ENCODE measurements at regions not wholly inside any gene's neighbourhood (a gene's known extent, or its start where the extent isn't known, plus 50 kb on each side); places are given as distances from the start of the nearest gene placed in this dataset.

- no peak for ATAC-seq
- intact Hi-C loops (cut with DNase I): no loop called here
- H3K36me3 ChIP-seq: no peaks in the 10 kb centered on the region
Observed at GRCh38 chr1:182121787-182122186, 60.3 kb upstream of the ZNF648 start.

GRCh38 chr1:182120411-182121258 lies 59.1 kb upstream of the ZNF648 start:
- TF ChIP-seq CTCF (IDR thresholded peaks at IDR 0.05): no peak
- intact Hi-C loops (cut with DNase I): no loop called here
- Histone ChIP-seq H3K27ac (peak overlapping the region; percentile 39), H3K9me3 (no peaks in the 10 kb centered on the region), H3K36me3 (no peaks in the 10 kb centered on the region), H3K27me3 (ENCODE audit: low read depth) (no peaks in the 10 kb centered on the region), H3K4me3 (no peak overlapping the region), H3K4me1 (peaks cover 13% of the 10 kb centered on the region)
- ATAC-seq (peak; percentile 87 to 92), DNase-seq (peak; percentile 62)

More at GRCh38 chr1:182121787-182122186, 60.3 kb upstream of the ZNF648 start:
- H3K4me1 ChIP-seq: peaks cover 13% of the 10 kb centered on the region
- no peak for DNase-seq
- no peak for TF ChIP-seq CTCF (IDR thresholded peaks at IDR 0.05)
- H3K27ac ChIP-seq: no peak overlapping the region
- no peaks in the 10 kb centered on the region for H3K9me3 ChIP-seq
- H3K27me3 ChIP-seq (ENCODE audit: low read depth): no peaks in the 10 kb centered on the region
- H3K4me3 ChIP-seq: no peak overlapping the region

GRCh38 chr1:182119631-182120030 lies 58.1 kb upstream of the ZNF648 start:
- no peak for ATAC-seq
- no peak for DNase-seq
- intact Hi-C loops (cut with DNase I): no loop called here
- no peaks in the 10 kb centered on the region for H3K9me3 ChIP-seq
- no peak for TF ChIP-seq CTCF (IDR thresholded peaks at IDR 0.05)
- no peak overlapping the region for H3K27ac ChIP-seq
- H3K4me1 ChIP-seq: peaks cover 13% of the 10 kb centered on the region
- H3K36me3 ChIP-seq: no peaks in the 10 kb centered on the region
- no peaks in the 10 kb centered on the region for H3K27me3 ChIP-seq (ENCODE audit: low read depth)
- no peak overlapping the region for H3K4me3 ChIP-seq

GRCh38 chr1:182118851-182119250 lies 57.3 kb upstream of the ZNF648 start:
- intact Hi-C loops (cut with DNase I): no loop called here
- H3K4me1 ChIP-seq: peaks cover 13% of the 10 kb centered on the region
- no peaks in the 10 kb centered on the region for H3K27me3 ChIP-seq (ENCODE audit: low read depth)
- no peaks in the 10 kb centered on the region for H3K9me3 ChIP-seq
- no peaks in the 10 kb centered on the region for H3K36me3 ChIP-seq
- H3K27ac ChIP-seq: no peak overlapping the region
- no peak for ATAC-seq
- DNase-seq: no peak
- no peak for TF ChIP-seq CTCF (IDR thresholded peaks at IDR 0.05)
- no peak overlapping the region for H3K4me3 ChIP-seq

GRCh38 chr1:182114627-182115023 lies 53.1 kb upstream of the ZNF648 start:
- H3K36me3 ChIP-seq: no peaks in the 10 kb centered on the region
- no peaks in the 10 kb centered on the region for H3K27me3 ChIP-seq (ENCODE audit: low read depth)
- H3K9me3 ChIP-seq: no peaks in the 10 kb centered on the region
- H3K4me1 ChIP-seq: no peaks in the 10 kb centered on the region
- no peak overlapping the region for H3K27ac ChIP-seq
- TF ChIP-seq CTCF (IDR thresholded peaks at IDR 0.05): no peak
- DNase-seq: no peak
- no peak overlapping the region for H3K4me3 ChIP-seq
- intact Hi-C loops (cut with DNase I): no loop called here
- ATAC-seq: no peak
